Uterus (tissue), 2 donors: ENCODE measurements at regions not wholly inside any gene's neighbourhood (a gene's known extent, or its start where the extent isn't known, plus 50 kb on each side); places are given as distances from the start of the nearest gene placed in this dataset.

Experiments
- POLR2A ChIP-seq, 2 donors: fragments of 450-650 bp; IDR thresholded peaks; one replicate each; pipeline ENCODE4 v1.6.1; 2016; ENCODE audit warnings: antibody characterized with exemption in 2 of 2, mild to moderate bottlenecking in 1 of 2, moderate library complexity in 1 of 2
- TF ChIP-seq, protein P1 (sequence below), 4 experiments: fragments of 200-600 bp in 2 of 4; fragments of 450-650 bp in 2 of 4; sonication (generic) in 2 of 4; IDR thresholded peaks; one replicate each; pipeline ENCODE4 v1.5.1; 2016 to 2019; ENCODE audit warnings: antibody characterized with exemption in 4 of 4, mild to moderate bottlenecking in 2 of 4, moderate library complexity in 1 of 4

- TF ChIP-seq, protein P1, sequence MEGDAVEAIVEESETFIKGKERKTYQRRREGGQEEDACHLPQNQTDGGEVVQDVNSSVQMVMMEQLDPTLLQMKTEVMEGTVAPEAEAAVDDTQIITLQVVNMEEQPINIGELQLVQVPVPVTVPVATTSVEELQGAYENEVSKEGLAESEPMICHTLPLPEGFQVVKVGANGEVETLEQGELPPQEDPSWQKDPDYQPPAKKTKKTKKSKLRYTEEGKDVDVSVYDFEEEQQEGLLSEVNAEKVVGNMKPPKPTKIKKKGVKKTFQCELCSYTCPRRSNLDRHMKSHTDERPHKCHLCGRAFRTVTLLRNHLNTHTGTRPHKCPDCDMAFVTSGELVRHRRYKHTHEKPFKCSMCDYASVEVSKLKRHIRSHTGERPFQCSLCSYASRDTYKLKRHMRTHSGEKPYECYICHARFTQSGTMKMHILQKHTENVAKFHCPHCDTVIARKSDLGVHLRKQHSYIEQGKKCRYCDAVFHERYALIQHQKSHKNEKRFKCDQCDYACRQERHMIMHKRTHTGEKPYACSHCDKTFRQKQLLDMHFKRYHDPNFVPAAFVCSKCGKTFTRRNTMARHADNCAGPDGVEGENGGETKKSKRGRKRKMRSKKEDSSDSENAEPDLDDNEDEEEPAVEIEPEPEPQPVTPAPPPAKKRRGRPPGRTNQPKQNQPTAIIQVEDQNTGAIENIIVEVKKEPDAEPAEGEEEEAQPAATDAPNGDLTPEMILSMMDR (IDR thresholded peaks at IDR 0.05), result no peak
- no peak for TF ChIP-seq POLR2A (IDR thresholded peaks at IDR 0.05)
Measured at GRCh38 chr1:228824366-228824765, 89.1 kb downstream of the RHOU start.
